ENCODE measurements at regions not wholly inside any gene's neighbourhood (a gene's known extent, or its start where the extent isn't known, plus 50 kb on each side); places are given as distances from the start of the nearest gene placed in this dataset.

DNA sequence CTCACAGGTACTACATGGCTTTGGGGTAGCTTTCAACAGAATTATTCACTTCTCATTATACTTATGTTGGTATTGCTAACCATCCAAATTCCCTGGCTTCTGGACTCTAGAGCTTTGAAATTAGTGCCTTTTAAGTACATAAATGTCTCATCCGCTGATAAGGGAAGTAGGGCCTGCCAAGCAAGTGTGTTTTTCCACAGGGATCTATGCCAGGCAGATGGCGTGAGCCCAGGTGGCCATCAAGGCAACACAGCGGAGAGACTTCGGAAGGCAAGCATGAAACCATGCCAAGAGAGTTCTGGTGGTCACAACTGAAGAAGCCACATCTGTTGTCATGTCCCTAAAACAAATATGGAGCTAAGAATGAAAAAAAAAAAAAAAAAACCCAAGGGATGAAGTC lies 503.1 kb upstream of the LCORL start:
- TF ChIP-seq JUNB (IDR thresholded peaks at IDR 0.05), result no peak
- TF ChIP-seq, protein P1, sequence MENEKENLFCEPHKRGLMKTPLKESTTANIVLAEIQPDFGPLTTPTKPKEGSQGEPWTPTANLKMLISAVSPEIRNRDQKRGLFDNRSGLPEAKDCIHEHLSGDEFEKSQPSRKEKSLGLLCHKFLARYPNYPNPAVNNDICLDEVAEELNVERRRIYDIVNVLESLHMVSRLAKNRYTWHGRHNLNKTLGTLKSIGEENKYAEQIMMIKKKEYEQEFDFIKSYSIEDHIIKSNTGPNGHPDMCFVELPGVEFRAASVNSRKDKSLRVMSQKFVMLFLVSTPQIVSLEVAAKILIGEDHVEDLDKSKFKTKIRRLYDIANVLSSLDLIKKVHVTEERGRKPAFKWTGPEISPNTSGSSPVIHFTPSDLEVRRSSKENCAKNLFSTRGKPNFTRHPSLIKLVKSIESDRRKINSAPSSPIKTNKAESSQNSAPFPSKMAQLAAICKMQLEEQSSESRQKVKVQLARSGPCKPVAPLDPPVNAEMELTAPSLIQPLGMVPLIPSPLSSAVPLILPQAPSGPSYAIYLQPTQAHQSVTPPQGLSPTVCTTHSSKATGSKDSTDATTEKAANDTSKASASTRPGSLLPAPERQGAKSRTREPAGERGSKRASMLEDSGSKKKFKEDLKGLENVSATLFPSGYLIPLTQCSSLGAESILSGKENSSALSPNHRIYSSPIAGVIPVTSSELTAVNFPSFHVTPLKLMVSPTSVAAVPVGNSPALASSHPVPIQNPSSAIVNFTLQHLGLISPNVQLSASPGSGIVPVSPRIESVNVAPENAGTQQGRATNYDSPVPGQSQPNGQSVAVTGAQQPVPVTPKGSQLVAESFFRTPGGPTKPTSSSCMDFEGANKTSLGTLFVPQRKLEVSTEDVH (IDR thresholded peaks at IDR 0.05; ENCODE audit: low read depth, partially characterized antibody), result no peak
- TF ChIP-seq SREBF2 (IDR thresholded peaks at IDR 0.05; ENCODE audit: low read length), result no peak
- TF ChIP-seq, protein P2, sequence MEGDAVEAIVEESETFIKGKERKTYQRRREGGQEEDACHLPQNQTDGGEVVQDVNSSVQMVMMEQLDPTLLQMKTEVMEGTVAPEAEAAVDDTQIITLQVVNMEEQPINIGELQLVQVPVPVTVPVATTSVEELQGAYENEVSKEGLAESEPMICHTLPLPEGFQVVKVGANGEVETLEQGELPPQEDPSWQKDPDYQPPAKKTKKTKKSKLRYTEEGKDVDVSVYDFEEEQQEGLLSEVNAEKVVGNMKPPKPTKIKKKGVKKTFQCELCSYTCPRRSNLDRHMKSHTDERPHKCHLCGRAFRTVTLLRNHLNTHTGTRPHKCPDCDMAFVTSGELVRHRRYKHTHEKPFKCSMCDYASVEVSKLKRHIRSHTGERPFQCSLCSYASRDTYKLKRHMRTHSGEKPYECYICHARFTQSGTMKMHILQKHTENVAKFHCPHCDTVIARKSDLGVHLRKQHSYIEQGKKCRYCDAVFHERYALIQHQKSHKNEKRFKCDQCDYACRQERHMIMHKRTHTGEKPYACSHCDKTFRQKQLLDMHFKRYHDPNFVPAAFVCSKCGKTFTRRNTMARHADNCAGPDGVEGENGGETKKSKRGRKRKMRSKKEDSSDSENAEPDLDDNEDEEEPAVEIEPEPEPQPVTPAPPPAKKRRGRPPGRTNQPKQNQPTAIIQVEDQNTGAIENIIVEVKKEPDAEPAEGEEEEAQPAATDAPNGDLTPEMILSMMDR (IDR thresholded peaks at IDR 0.05 in 2 of 3, conservative IDR thresholded peaks at IDR 0.05 in 1 of 3; ENCODE audit: control insufficient read depth in 2 of 3, extremely low read depth in 1 of 3, insufficient read depth in 1 of 3, low read depth in 3 of 3, low read length in 3 of 3), result no peak
- no peak for TF ChIP-seq TAF1 (IDR thresholded peaks at IDR 0.05; ENCODE audit: borderline replicate concordance, low read depth, low read length)
- TF ChIP-seq, protein P3, sequence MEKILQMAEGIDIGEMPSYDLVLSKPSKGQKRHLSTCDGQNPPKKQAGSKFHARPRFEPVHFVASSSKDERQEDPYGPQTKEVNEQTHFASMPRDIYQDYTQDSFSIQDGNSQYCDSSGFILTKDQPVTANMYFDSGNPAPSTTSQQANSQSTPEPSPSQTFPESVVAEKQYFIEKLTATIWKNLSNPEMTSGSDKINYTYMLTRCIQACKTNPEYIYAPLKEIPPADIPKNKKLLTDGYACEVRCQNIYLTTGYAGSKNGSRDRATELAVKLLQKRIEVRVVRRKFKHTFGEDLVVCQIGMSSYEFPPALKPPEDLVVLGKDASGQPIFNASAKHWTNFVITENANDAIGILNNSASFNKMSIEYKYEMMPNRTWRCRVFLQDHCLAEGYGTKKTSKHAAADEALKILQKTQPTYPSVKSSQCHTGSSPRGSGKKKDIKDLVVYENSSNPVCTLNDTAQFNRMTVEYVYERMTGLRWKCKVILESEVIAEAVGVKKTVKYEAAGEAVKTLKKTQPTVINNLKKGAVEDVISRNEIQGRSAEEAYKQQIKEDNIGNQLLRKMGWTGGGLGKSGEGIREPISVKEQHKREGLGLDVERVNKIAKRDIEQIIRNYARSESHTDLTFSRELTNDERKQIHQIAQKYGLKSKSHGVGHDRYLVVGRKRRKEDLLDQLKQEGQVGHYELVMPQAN (conservative IDR thresholded peaks at IDR 0.05), result no peak

Data from GM12878 (cell line).